Adrenal gland (tissue), 5 donors: ENCODE measurements at regions not wholly inside any gene's neighbourhood (a gene's known extent, or its start where the extent isn't known, plus 50 kb on each side); places are given as distances from the start of the nearest gene placed in this dataset.

Experiments used
- POLR2A ChIP-seq, 2 donors: fragments of 450-650 bp; IDR thresholded peaks; one replicate each; pipeline ENCODE4 v1.6.1; 2017; ENCODE audit warnings: antibody characterized with exemption in 2 of 2, mild to moderate bottlenecking in 2 of 2, moderate library complexity in 1 of 2
- TF ChIP-seq, protein P1 (sequence below), 6 experiments: fragments of 450-650 bp in 4 of 6; fragments of 200-600 bp in 2 of 6; sonication (generic) in 1 of 6; IDR thresholded peaks; 1 replicate in 5 of 6; 2 replicates in 1 of 6; pipeline versions ENCODE4 v1.5.1 to v1.8.0; 2016 to 2021; ENCODE audit warnings: antibody characterized with exemption in 6 of 6, mild to moderate bottlenecking in 2 of 6, moderate library complexity in 1 of 6
- donor health status: DM: no; HTN: no; CAD: no.

DNA sequence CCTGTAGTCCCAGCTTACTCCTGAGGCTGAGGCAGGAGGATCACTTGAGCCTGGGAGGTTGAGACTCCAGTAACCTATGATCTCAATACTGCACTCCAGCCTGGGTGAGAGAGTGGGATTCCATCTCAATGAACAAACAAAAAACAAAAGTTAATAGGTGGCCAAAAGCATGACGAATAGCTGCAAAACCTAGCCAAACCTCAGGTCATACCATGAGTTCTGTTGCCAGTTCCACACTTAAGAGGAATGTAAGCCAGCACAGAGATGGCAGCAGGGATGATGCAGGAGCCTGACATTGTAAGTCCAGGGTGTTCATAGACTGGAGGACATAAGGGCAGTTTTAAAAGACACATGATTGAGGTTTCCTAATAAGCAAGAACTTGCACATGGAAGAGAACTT, 55.3 kb upstream of the RMDN2 start:
- no peak for TF ChIP-seq POLR2A (IDR thresholded peaks at IDR 0.05)
- TF ChIP-seq, protein P1, sequence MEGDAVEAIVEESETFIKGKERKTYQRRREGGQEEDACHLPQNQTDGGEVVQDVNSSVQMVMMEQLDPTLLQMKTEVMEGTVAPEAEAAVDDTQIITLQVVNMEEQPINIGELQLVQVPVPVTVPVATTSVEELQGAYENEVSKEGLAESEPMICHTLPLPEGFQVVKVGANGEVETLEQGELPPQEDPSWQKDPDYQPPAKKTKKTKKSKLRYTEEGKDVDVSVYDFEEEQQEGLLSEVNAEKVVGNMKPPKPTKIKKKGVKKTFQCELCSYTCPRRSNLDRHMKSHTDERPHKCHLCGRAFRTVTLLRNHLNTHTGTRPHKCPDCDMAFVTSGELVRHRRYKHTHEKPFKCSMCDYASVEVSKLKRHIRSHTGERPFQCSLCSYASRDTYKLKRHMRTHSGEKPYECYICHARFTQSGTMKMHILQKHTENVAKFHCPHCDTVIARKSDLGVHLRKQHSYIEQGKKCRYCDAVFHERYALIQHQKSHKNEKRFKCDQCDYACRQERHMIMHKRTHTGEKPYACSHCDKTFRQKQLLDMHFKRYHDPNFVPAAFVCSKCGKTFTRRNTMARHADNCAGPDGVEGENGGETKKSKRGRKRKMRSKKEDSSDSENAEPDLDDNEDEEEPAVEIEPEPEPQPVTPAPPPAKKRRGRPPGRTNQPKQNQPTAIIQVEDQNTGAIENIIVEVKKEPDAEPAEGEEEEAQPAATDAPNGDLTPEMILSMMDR (IDR thresholded peaks at IDR 0.05): no peak
